Endodermal cell (in vitro differentiated cells): ENCODE measurements at regions not wholly inside any gene's neighbourhood (a gene's known extent, or its start where the extent isn't known, plus 50 kb on each side); places are given as distances from the start of the nearest gene placed in this dataset.

Source experiments
- DNase-seq: peaks from one replicate; pipeline ENCODE4 v3.0.0-alpha.2; 2017
- H3K27ac ChIP-seq: 2 replicates; pipeline ENCODE4 v1.5.1; 2013; ENCODE audit warnings: mild to moderate bottlenecking, low read depth, low read length, moderate library complexity
- H3K27me3 ChIP-seq: 2 replicates; pipeline ENCODE4 v1.6.1; 2013; ENCODE audit warnings: mild to moderate bottlenecking, low read length, moderate library complexity; ENCODE audit not compliant: insufficient read depth, control insufficient read depth, poor library complexity, severe bottlenecking
- H3K36me3 ChIP-seq: 2 replicates; pipeline ENCODE4 v1.7.0; 2013; ENCODE audit warnings: mild to moderate bottlenecking, low read length, moderate library complexity; ENCODE audit not compliant: control insufficient read depth, insufficient read depth
- H3K4me1 ChIP-seq: one replicate; pipeline ENCODE4 v1.7.0; 2013; ENCODE audit warnings: low read length; ENCODE audit not compliant: control insufficient read depth, insufficient read depth
- H3K4me3 ChIP-seq: 2 replicates; pipeline ENCODE4 v1.5.1; 2013; ENCODE audit warnings: mild to moderate bottlenecking, low read length, moderate library complexity
- H3K9ac ChIP-seq: 2 replicates; pipeline ENCODE4 v1.6.1; 2013; ENCODE audit warnings: mild to moderate bottlenecking, low read length, moderate library complexity; ENCODE audit not compliant: poor library complexity, severe bottlenecking; ENCODE audit errors: extremely low read depth
- H3K9me3 ChIP-seq: 2 replicates; pipeline ENCODE4 v1.6.1; 2013; ENCODE audit warnings: mild to moderate bottlenecking, low read length, moderate library complexity; ENCODE audit not compliant: control insufficient read depth
- H3K27ac Mint-ChIP-seq: 2 replicates; pipeline ENCODE4 v1.8.0; 2020; ENCODE audit warnings: mixed read lengths
- H3K27me3 Mint-ChIP-seq: 2 replicates; pipeline ENCODE4 v1.8.0; 2021; ENCODE audit warnings: mild to moderate bottlenecking, mixed read lengths; ENCODE audit not compliant: insufficient read depth
- H3K36me3 Mint-ChIP-seq: 2 replicates; pipeline ENCODE4 v1.8.0; 2020; ENCODE audit warnings: low read depth, mixed read lengths
- H3K4me1 Mint-ChIP-seq: 2 replicates; pipeline ENCODE4 v1.8.0; 2020; ENCODE audit warnings: mixed read lengths
- H3K4me3 Mint-ChIP-seq: 2 replicates; pipeline ENCODE4 v1.8.0; 2020; ENCODE audit warnings: mild to moderate bottlenecking, moderate library complexity, mixed read lengths
- H3K9me3 Mint-ChIP-seq: 2 replicates; pipeline ENCODE4 v1.8.0; 2020; ENCODE audit warnings: mild to moderate bottlenecking, mixed read lengths
- WGBS, 2 experiments: methylation state at CpG; one replicate each; pipeline versions ENCODE4 v1.1.5 to v1.1.7; 2013; ENCODE audit warnings: missing lambda C conversion rate in 2 of 2, mixed read lengths in 1 of 2; ENCODE audit not compliant: insufficient coverage in 1 of 2, insufficient read length in 1 of 2; 5-methylcytosine and 5-hydroxymethylcytosine counted together
- TF ChIP-seq, protein P1 (sequence below): fragments of 200-600 bp; sonication (generic); conservative IDR thresholded peaks from 2 replicates; pipeline ENCODE4 v1.5.0; 2021; ENCODE audit warnings: antibody characterized with exemption, mild to moderate bottlenecking

DNA sequence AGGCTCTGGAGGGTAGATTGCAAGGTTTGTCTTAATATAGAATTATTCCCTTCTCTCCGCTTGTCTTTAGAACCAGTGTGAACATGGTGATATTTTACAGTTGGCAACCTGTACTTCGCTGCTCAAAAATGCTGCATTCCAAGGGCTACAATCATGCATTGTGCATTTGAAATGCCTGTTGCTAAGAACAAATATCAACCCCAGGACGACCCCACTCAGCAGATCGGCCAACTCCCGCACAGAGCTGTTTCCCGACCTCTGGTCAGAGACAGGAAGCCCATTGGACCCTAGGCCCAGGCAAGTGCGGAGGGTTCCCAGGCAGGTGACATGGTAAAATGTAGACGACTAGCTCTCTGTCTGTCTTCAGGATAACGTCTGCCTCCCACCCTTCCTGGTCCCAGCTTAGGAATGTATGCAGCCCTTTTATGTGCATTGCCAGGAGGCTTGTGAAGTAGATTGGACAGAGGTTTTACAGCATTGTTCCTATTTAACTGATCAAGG is 263.5 kb downstream of the FOXO1 start:
- Histone ChIP-seq H3K4me3 (no peak overlapping the region), H3K36me3 (no peaks in the 10 kb centered on the region), H3K9ac (no peak overlapping the region), H3K4me1 (no peaks in the 10 kb centered on the region), H3K27ac (no peak overlapping the region), H3K27me3 (no peaks in the 10 kb centered on the region), H3K9me3 (no peaks in the 10 kb centered on the region)
- peaks cover 12% of the 10 kb centered on the region for H3K4me1 Mint-ChIP-seq
- no peaks in the 10 kb centered on the region for H3K36me3 Mint-ChIP-seq
- TF ChIP-seq, protein P1, sequence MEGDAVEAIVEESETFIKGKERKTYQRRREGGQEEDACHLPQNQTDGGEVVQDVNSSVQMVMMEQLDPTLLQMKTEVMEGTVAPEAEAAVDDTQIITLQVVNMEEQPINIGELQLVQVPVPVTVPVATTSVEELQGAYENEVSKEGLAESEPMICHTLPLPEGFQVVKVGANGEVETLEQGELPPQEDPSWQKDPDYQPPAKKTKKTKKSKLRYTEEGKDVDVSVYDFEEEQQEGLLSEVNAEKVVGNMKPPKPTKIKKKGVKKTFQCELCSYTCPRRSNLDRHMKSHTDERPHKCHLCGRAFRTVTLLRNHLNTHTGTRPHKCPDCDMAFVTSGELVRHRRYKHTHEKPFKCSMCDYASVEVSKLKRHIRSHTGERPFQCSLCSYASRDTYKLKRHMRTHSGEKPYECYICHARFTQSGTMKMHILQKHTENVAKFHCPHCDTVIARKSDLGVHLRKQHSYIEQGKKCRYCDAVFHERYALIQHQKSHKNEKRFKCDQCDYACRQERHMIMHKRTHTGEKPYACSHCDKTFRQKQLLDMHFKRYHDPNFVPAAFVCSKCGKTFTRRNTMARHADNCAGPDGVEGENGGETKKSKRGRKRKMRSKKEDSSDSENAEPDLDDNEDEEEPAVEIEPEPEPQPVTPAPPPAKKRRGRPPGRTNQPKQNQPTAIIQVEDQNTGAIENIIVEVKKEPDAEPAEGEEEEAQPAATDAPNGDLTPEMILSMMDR: no peak
- peaks cover 4% of the 10 kb centered on the region for H3K27me3 Mint-ChIP-seq
- no peaks in the 10 kb centered on the region for H3K9me3 Mint-ChIP-seq
- no peak overlapping the region for H3K27ac Mint-ChIP-seq
- whole genome bisulfite sequencing, 2 experiments: 63 to 74% methylated on average over 7 to 9 of the region's 9 CpGs
- peak; percentile 58 for DNase-seq
- no peak overlapping the region for H3K4me3 Mint-ChIP-seq

DNA sequence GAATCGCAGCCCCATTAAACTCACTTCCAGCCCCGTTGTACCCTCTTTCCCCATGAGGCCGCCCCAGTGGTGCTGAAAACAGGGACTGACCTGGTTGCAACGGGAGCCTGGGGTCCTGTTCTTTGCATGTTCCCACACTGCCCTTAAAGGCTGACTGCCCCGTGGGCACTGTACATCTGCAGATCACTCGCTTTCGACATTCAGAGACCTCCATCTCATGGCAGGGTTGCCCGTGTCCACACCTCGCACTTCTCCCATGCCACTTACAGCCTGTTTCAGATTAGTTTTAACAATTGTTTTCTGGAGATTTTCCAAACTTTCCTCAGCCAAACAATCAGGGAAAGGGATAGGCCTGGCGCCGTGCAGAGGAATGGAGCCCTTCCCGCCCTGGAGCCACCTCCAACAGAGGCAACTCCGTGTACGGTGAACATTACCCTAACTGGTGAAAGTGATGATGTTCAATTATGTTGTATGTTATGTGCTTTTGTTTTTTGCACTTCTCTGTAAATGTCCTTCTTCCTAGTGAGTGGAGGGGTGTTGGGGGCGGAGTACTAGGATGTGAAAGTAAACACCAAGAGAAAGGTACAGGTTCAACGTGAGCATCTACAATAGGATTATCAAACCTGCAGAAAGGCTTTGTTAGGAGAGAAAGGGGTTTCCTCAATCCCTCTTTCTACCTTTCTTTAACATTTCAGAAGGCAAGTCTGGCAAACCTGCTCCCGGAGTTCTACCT is 262.8 kb downstream of the FOXO1 start:
- Mint-ChIP-seq H3K36me3 (no peaks in the 10 kb centered on the region), H3K27ac (no peak overlapping the region), H3K4me3 (no peak overlapping the region), H3K27me3 (peaks cover 4% of the 10 kb centered on the region), H3K9me3 (no peaks in the 10 kb centered on the region), H3K4me1 (peaks cover 12% of the 10 kb centered on the region)
- Histone ChIP-seq H3K4me1 (no peaks in the 10 kb centered on the region), H3K9me3 (no peaks in the 10 kb centered on the region), H3K36me3 (no peaks in the 10 kb centered on the region), H3K27me3 (no peaks in the 10 kb centered on the region), H3K9ac (no peak overlapping the region), H3K27ac (no peak overlapping the region), H3K4me3 (no peak overlapping the region)
- TF ChIP-seq, protein P1: no peak
- no peak for DNase-seq
- 90 to 92% methylated on average over 8 to 16 of the region's 17 CpGs for WGBS, 2 experiments

DNA sequence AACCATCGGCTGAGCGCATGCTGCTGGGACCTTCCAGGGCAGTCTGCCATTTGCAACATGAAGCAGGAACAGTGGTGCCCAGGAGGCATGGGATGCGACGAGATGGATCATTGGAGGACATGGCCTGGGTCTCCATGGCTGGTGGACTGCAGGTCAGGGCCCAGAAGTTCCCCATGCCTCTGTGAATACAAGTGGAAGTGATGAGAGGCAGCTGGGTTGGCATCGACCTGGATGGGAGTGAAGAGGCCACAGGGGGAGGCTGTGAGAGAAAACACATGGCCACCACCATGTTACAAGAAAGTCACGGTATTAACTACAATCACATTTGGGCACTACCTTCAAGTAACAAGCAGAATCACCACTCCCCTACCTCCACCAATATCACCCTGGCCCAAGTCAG is 262.0 kb downstream of the FOXO1 start:
- TF ChIP-seq, protein P1: no peak
- Mint-ChIP-seq H3K27me3 (peaks cover 4% of the 10 kb centered on the region), H3K9me3 (no peaks in the 10 kb centered on the region), H3K4me1 (peaks cover 12% of the 10 kb centered on the region), H3K36me3 (no peaks in the 10 kb centered on the region), H3K27ac (no peak overlapping the region), H3K4me3 (no peak overlapping the region)
- Histone ChIP-seq H3K4me1 (no peaks in the 10 kb centered on the region), H3K36me3 (no peaks in the 10 kb centered on the region), H3K27ac (no peak overlapping the region), H3K4me3 (no peak overlapping the region), H3K27me3 (no peaks in the 10 kb centered on the region), H3K9me3 (no peaks in the 10 kb centered on the region), H3K9ac (no peak overlapping the region)
- 96 to 100% methylated on average over 3 to 6 of the region's 6 CpGs for WGBS, 2 experiments
- no peak for DNase-seq
